Brain microvascular endothelial cell (primary cell): ENCODE measurements at regions not wholly inside any gene's neighbourhood (a gene's known extent, or its start where the extent isn't known, plus 50 kb on each side); places are given as distances from the start of the nearest gene placed in this dataset.

Experiments
- DNase-seq: peaks from one replicate; pipeline ENCODE4 v3.0.0-alpha.2; 2020
- H3K27ac ChIP-seq: fragments of 250-450 bp; sonication (Bioruptor Pico); 2 replicates; pipeline ENCODE4 v1.5.1; 2020; ENCODE audit warnings: mild to moderate bottlenecking, moderate library complexity
- H3K27me3 ChIP-seq: fragments of 250-450 bp; sonication (Bioruptor Pico); replicated peaks from 2 replicates; pipeline ENCODE4 v1.5.1; 2020; ENCODE audit warnings: mild to moderate bottlenecking
- H3K36me3 ChIP-seq: fragments of 250-450 bp; sonication (Bioruptor Pico); replicated peaks from 2 replicates; pipeline ENCODE4 v1.5.1; 2020; ENCODE audit warnings: mild to moderate bottlenecking
- H3K4me3 ChIP-seq: 2 replicates; pipeline ENCODE4 v1.5.1; 2011; ENCODE audit warnings: low read depth, mild to moderate bottlenecking, control low read depth, low read length, moderate library complexity
- CTCF ChIP-seq: IDR thresholded peaks from 2 replicates; pipeline ENCODE4 v1.5.1; 2011; ENCODE audit warnings: low read depth, mild to moderate bottlenecking, moderate library complexity, low read length, control low read depth, inconsistent platforms; ENCODE audit errors: missing control alignments
- in situ Hi-C: cut with HindIII; loops from 2 replicates; pipeline ENCODE4 v1.10.0; 2017; ENCODE audit warnings: low sequenced_read_pairs, low pct_ligation_motif_present

GRCh38 chr5:167903243-167903642 lies 388.2 kb upstream of the WWC1 start:
- TF ChIP-seq CTCF: no peak
- H3K36me3 ChIP-seq: no peaks in the 10 kb centered on the region
- in situ Hi-C loops: no loop called here

GRCh38 chr5:167903659-167904058 lies 387.8 kb upstream of the WWC1 start:
- no peak for DNase-seq
- no peak for TF ChIP-seq CTCF
- Histone ChIP-seq H3K27me3 (no peaks in the 10 kb centered on the region), H3K36me3 (no peaks in the 10 kb centered on the region), H3K4me3 (no peak overlapping the region), H3K27ac (no peak overlapping the region)
- in situ Hi-C loops: no loop called here

More at GRCh38 chr5:167903243-167903642, 388.2 kb upstream of the WWC1 start:
- H3K4me3 ChIP-seq: no peak overlapping the region
- H3K27ac ChIP-seq: no peak overlapping the region
- no peak for DNase-seq
- no peaks in the 10 kb centered on the region for H3K27me3 ChIP-seq

- TF ChIP-seq CTCF: no peak
- DNase-seq: no peak
- no peaks in the 10 kb centered on the region for H3K36me3 ChIP-seq
- no peak overlapping the region for H3K27ac ChIP-seq
- in situ Hi-C loops: no loop called here
- H3K27me3 ChIP-seq: no peaks in the 10 kb centered on the region
- no peak overlapping the region for H3K4me3 ChIP-seq
Observed at GRCh38 chr5:167905919-167906853, 385.3 kb upstream of the WWC1 start.

- H3K4me3 ChIP-seq: no peak overlapping the region
- H3K27me3 ChIP-seq: no peaks in the 10 kb centered on the region
- no peak overlapping the region for H3K27ac ChIP-seq
- TF ChIP-seq CTCF: no peak
- no peaks in the 10 kb centered on the region for H3K36me3 ChIP-seq
- DNase-seq: no peak
- in situ Hi-C loops: no loop called here
Observed at GRCh38 chr5:167908606-167909005, 382.8 kb upstream of the WWC1 start.

GRCh38 chr5:167912941-167913665 lies 378.3 kb upstream of the WWC1 start:
- H3K27me3 ChIP-seq: no peaks in the 10 kb centered on the region
- in situ Hi-C loops: no loop called here
- DNase-seq: no peak
- TF ChIP-seq CTCF: no peak
- no peaks in the 10 kb centered on the region for H3K36me3 ChIP-seq
- no peak overlapping the region for H3K27ac ChIP-seq
- no peak overlapping the region for H3K4me3 ChIP-seq
